NCI-H2227 (cell line): ENCODE measurements at regions not wholly inside any gene's neighbourhood (a gene's known extent, or its start where the extent isn't known, plus 50 kb on each side); places are given as distances from the start of the nearest gene placed in this dataset.
"Not testable (repeated sequence)": the region's sequence is repeated elsewhere in the genome, so short reads cannot be mapped to it uniquely, and the experiment has no call there.

Experiments used
- DNase-seq: peaks from one replicate; lab custom pipeline; 2025; ENCODE audit not compliant: unreplicated experiment; lab: John Stamatoyannopoulos, UW

DNA sequence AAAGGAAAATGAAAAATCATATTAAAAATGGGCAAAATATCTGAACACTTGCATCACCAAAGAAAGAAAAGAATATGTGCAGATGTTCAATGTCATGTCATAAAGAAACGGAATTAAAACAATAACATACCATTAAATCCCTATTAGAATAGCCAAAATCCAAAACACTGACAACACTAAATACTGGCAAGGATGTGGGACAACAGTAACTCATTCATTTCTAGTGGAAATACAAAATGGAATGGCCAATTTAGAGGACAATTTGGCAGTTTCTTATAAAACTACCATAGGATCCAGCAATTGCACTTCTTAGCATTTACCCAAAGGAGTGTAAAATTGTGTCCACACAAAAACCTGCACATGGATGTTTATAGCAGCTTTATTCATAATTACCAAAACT is 542.5 kb upstream of the UBE2E2 start:
- no peak for DNase-seq

DNA sequence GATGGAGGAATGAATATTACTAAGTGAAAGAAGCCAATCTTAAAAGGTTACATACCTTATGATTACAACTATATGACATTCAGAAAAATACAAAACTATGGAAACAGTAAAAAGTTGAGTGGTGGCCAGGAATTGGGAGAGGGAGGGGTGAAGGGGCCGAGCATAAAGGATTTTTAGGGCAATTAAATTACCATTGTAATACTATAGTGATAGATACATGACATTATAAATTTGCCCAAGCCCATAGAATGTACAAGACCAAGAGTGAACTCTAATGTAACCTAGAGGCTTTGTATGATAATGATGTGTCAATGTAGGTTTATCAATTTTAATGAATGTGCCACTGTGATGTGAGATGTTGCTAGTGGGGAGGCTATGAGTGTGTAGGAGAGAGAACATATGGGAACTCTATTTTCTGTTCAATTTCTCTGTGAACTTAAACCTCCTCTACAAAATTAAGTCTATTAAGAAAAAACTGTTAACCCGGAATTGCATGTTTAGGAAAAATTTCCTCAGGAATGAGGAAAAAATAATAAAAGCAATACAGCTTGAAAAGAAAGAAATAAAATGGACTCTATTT is 541.9 kb upstream of the UBE2E2 start:
- no peak for DNase-seq

DNA sequence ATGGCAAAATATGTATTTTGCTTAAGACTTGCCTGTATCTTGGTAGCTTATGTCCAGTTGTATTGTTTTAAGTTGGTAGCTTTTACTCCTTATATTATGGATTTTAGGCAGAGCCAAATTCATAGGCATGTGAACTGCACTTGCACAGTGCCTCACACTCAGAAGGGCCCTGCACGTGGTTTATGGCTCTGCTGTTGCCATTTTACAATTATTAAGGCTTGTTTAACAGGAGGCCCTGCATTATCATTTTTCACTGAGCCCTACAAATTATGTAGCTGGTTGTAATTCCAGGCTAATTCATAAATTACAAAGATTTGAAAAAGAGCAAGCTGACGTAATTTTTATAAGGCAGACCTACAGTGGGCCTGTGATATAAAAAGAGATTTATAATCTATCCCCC is 537.6 kb upstream of the UBE2E2 start:
- DNase-seq: no peak

DNA sequence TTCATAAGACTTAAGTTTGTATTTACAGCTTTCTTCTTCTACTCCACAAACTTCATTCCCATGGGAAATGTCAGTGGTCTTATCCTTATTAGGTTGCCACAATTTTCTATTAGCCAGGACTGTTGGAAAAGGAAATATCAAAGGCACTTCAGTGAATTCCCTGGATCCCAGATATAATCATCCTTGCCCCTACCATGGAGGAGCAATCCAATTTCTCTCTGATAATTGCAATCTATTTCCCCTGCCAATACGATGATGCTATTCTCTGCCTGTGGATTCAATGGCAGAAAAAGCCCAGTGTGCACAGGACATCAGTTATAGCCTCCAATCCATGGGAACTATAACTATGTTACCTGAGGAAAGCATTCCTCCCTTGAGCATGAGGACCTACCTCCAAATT is 536.4 kb upstream of the UBE2E2 start:
- DNase-seq: no peak

DNA sequence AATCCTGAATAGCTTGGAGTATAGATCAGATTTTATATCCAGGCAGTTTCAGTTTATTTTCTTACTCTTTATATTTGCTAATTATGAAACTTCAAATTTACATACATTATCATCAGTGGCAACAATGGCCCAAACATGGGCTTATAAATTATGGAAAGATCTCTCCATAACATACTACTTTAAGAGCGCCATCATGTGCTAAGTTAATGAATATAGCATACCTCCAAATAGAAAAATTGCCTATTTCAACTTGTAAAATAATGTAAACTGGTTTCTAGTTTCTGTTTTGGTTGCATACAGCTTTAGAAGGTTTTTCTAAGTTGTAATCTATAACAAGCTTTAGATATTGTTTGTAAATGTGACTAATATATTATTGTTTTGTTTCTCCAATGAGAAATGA is 531.3 kb upstream of the UBE2E2 start:
- DNase-seq: no peak

DNA sequence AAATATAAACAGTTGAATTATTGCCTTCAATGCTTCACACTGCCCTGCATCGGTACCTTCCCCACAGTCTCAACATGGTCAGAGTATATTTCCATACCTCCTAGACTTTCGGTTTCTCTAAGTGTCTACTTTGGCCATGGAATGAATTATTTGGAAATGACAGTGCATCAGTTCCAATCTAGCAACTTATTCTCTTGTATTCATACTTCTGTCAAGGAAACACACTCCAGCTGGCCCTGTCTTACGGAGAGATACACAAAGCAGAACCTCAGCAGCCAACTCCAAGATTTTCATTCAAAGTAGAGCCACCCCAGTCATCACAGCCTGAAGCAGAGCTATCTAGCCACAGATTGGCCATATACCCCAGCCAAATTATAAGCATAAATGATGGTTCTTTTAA is 518.4 kb upstream of the UBE2E2 start:
- no peak for DNase-seq

DNA sequence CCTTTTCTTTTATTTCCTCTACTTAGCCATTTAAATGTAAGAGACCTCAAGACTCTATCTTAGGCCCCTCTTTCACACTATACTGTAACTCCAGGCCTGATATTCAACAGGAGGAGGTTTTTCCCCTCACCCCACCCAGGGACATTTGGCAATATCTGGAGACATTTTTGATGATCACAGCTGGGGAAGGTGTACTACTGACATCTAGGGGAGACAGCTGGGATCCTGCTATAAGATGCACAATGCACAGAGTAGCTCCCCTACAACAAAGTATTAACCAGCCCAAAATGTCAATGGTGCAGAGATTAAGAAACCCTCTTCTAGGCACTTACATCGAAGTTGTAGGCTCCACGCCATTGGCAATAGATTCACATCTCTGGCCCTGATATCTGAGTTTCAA is 517.5 kb upstream of the UBE2E2 start:
- no peak for DNase-seq

DNA sequence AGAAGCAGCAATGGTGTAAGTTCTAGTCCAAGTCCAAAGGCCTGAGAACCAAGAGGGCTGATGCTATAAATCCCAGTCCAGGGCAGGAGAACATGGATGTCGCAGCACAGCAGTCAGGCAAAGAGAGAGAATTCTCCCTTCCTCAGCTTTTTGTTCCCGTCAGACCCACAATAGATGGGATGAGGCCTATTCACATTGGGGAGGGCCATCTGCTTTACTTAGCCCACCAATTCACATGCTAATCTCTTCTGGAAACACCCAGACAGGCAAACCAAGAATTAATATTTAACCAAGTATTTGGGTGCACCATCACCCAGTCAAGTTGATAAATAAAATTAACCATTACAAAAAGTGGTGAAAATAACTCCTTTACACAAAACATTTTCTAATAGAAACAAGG is 511.7 kb upstream of the UBE2E2 start:
- no peak for DNase-seq

DNA sequence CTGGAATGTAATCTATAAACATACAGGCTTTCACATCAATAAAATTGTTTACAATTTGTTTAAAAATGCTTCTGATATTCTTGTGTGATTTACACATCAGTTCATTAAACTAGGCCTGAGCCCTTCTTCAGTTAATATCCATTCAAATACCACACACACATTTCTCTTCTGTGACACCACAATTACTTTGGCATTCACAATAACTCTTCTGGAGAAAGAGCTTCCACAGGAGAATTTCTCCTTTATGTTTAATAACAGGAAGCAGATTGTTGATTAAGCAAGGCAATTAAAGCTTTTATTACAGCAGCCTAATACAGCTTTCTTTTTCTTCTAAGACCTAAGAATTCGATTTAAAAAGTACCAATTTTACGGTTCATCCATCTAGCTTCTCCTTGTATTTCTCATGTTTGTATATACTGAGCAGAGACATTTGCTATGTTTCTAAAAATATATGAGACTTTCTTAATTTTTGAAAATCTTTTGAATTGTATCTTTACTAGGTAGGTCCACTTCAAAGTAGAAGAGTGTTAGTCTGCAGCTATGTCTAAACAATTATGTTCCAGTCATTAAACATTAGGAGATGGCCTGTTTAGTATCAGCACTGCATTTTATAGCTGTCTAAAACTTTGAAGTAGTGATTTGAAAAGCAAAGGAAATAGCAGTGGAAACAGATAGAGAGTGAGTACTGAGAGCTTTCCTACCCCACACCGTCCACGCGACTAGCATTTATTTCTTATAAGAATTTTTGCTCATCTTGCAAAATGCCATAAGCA is 511.1 kb upstream of the UBE2E2 start:
- no peak for DNase-seq

DNA sequence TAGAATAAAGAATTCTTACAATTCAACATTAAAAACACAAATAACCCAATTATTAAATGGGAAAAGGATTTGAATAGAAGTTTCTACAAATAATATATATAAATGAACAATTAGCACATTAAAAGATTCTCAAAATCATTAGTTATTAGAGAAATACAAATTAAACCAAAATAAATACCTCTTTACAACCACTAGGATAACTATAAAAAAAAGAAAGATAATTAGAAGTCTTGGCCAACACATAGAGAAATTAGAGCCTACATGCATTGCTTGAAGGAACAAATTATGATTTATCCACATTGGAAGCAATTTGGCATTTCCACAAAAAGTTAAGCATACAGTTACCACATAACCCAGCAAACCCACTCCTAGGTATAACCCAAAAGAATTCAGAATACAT is 502.3 kb upstream of the UBE2E2 start:
- no peak for DNase-seq

DNA sequence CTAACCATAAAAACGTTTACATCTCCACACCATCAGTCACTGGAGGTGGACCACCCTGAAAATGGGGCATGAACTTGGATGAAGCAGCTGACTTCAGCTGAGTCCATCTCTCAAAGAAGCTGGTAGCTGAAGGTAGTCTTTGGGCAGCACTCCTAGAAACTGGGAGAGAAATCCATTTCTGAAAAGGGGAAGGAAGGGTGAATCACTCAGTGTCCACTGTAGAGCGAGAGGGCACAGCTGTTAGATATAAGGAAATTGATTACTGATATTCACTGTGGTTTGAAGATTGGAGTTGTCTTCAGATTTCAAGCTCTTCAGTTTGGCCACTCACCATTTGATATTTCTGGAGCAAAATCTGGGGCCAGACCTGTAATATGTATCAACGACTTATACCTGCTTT is 499.0 kb upstream of the UBE2E2 start:
- no peak for DNase-seq

DNA sequence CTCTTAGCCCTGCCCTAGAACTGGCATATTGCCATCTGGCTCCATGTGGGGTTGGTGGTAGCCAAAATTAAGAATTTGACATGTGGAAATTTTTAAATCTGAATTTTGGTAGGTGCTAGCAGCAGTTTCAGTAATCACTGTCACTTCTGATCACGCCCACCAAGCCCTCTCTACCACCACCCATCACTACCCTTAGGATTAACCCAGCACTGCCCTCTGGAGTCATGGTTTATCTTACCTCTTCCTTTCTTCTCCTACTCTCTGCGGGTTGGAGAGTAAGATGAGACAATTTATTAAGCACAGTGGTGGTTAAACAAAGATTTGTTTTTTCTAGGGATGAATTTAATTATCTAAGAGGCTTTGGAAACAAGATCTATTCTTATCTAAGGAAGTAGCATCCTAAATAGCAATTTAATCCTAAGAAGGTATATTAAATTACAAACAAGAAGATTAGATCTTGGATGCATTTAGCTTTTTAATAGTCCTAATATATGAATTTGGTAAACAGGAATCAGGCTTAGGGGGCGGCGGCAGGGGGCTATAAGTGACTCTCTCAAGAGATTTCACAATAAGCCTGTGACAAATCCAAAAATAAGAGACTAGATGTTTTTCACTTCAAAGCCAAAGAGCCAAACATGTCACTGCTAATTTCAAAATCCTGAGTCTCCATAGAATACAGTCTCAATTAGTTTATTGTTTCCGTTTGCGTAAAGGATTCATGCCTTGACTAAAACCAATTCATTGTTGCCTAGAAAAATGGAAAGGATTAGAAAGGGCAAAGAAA is 498.4 kb upstream of the UBE2E2 start:
- DNase-seq: no peak

DNA sequence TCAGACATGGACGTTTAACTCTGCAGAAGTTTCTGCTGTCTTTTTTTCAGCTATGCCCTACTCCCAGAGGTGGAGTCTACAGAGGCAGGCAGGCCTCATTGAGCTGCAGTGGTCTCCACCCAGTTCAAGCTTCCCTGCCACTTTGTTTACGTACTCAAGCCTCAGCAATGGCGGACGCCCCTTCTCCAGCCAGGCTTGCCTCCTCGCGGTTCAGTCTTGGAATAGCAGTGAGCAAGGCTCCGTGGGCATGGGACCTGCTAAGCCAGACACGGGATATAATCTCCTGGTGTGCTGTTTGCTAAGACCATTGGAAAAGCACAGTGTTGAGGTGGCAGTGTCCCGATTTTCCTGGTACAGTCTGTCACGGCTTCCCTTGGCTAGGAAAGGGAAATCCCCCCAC is 496.2 kb upstream of the UBE2E2 start:
- not testable (repeated sequence) for DNase-seq

DNA sequence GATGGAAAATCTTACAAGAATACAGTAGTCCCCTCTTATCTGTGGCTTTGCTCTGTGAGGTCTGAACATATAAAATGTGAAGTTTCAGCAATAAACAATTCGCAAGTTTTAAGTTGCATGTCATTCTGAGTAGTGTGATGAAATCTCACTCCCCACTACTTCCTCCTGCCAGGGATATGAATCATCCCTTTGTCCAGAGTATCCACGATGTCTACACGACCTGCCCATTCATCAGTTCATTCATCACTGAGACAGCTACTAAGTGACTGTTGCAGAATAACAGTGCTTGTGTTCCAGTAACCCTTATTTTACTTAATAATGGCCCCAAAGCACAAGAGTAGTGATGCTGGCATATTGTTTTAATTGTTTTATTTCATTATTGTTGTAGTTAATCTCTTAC is 489.2 kb upstream of the UBE2E2 start:
- no peak for DNase-seq

DNA sequence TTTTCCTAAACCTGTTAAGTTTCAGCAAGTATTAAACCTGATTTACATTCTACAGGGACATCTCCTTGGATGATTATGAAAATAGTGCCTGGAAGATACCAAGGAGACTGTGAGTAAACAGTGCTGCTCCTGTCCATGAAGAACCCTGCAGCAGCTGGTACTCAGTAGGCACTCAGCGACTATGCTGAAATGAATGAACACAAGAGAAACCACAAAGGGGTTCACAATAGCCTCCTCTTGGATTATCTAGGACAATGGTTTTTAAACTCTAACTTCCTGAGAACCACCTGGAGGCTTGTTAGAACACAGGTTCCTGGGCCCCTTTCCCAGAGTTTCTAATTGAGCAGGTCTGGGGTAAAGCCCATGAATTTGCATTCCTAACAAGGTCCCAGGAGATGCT is 488.4 kb upstream of the UBE2E2 start:
- DNase-seq: no peak

DNA sequence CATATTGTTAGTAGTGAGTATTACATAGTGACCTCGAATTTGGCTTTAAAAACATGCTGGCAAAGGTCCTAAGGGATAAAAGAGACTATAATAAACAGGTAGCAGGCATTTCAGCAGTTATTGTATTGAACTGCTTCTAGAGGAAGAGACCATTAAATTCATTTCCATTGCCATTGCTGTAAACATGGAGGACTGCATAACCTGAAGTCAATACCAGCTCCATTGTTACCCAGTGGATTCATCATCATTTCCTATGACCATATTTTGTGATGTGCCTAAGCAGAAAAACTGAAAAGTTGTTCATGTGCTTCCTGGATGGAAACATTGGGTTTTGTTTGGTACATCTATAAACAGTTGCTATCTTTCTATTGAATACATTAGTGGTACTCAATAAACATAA is 482.5 kb upstream of the UBE2E2 start:
- no peak for DNase-seq

DNA sequence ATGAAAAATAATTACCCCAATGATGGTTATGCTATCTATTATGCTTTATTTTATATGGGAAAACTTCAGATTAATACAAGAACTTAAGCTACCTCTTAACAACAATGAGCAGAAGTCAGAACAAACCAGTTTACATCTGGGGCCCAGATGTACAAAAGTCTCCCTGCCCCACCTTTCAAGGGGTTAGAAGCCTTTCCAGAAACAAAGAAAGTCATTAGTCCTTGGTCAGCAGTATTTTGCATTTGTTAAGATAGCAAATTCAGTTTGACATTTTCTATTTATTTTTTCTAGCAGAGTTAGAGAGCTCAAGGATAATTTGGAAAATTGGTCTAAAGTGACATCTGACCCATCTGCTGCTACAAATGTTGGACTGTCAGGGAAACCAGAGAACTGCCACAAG is 478.7 kb upstream of the UBE2E2 start:
- DNase-seq: no peak

DNA sequence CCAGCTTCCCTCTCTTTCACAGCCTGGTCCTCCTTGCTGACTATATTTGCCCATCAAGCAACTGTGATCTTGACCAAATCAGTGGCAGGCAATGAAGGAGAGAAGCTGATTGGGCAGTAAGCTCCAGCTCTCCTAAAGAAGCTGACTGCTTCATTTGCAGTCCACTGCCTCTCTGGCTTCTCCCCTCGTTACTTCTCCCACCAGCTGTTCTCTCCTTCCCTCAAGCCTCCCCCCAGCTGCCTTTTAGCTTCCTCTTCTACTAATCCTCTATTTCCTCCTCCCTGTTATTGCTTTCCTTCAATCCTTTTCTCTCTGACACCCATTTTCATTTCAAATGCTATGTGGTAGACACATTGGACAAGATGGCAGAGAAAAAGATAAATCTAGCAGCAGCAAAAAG is 474.7 kb upstream of the UBE2E2 start:
- DNase-seq: no peak

DNA sequence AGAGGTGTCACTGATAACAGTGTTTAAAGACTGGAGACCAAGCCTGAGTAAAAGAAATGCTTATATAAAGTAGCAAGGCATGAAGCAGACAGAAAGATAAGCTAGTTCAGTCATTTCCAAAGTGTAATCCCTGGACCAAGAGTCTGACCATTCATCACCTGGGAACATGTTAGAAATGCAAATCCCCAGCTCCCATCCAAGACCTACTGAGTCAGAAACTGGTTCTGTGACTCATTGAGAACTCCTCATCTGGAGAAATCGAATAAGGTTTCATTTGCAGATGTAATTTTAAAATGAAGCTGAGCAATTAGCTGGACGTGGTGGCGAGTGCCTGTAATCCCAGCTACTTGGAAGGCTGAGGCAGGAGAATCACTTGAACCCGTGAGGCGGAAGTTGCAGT is 473.9 kb upstream of the UBE2E2 start:
- DNase-seq: no peak

DNA sequence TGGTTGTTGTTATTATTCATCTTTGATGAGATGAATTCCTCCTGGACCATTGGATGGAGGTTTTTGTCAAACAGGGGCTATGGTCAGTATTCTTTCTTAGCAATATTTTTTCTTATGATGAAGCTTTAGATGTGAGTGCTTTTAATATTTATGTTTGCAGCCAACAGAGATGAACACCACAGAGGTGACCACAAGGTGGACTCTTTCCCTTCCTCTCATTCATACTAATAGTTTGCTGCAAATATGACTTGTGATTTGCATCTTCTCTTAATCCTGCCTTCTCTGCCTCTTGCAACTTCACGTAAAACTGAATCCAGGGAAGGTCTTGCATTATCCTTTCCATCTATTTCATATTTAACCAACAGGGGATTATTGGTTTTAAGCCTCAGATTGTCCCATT is 473.1 kb upstream of the UBE2E2 start:
- no peak for DNase-seq

DNA sequence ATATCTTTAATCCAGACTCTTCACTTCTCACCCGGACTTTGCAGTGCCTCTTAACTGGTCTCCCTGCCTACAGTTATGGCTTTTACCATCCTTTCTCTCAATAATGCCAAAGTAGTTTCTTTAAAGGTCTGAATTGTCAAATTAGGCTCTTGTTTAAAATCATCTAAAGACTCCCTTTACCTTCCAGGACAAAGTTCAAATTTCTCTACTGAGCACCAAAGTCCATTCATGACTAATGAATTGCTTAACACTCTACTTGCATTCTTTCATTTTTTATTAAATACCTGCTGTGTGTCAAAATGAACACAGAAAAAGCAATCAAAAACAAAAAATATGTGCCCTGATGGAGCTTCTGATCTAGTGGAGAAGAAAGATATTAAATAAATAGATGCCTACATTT is 472.4 kb upstream of the UBE2E2 start:
- no peak for DNase-seq

DNA sequence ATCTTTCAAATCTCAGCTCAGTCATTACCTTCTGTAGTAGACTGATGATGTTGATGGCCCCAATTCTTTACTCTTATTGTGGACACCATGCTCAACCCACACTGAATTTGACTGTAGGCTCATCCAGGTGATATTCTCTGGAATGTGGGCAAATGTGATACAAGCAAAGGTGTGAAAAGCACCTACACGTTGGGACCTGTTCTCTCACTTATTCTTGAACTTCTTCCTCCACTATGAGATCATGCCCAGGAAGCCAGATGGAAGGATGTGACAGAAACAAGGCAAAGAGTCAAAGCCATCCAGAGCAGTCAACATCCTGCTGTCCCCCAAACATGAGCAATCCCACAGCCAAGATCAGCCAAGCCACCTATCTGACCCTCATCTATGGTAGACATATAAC is 471.2 kb upstream of the UBE2E2 start:
- no peak for DNase-seq
